Right renal cortex interstitium (tissue), 3 donors: ENCODE measurements at regions not wholly inside any gene's neighbourhood (a gene's known extent, or its start where the extent isn't known, plus 50 kb on each side); places are given as distances from the start of the nearest gene placed in this dataset.
A peak's percentile ranks its signal among the peaks of the same experiment; 100 is the strongest.
"Not testable (repeated sequence)": the region's sequence is repeated elsewhere in the genome, so short reads cannot be mapped to it uniquely, and the experiment has no call there.

ENCODE experiments used
- DNase-seq, 3 donors: peaks; one replicate each; pipeline ENCODE4 v3.0.0-alpha.2; 2013; ENCODE audit warnings: low read depth in 3 of 3, low spot score in 2 of 3

DNA sequence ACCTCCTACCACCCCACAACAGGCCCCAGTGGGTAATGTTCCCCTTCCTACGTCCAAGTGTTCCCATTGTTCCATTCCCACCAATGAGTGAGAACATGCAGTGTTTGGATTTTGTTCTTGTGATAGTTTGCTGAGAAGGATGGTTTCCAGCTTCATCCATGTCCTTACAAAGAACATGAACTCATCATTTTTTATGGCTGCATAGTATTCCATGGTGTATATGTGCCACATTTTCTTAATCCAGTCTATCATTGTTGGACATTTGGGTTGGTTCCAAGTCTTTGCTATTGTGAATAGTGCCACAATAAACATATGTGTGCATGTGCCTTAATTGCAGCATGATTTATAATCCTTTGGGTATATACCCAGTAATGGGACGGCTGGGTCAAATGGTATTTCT is 81.6 kb downstream of the P2RY10 start:
- DNase-seq, result not testable (repeated sequence)

GRCh38 chrX:79035421-79035820 is 90.2 kb downstream of the P2RY10 start:
- peak in 2 of 3 donors; percentile 0 to 1 for DNase-seq

DNA sequence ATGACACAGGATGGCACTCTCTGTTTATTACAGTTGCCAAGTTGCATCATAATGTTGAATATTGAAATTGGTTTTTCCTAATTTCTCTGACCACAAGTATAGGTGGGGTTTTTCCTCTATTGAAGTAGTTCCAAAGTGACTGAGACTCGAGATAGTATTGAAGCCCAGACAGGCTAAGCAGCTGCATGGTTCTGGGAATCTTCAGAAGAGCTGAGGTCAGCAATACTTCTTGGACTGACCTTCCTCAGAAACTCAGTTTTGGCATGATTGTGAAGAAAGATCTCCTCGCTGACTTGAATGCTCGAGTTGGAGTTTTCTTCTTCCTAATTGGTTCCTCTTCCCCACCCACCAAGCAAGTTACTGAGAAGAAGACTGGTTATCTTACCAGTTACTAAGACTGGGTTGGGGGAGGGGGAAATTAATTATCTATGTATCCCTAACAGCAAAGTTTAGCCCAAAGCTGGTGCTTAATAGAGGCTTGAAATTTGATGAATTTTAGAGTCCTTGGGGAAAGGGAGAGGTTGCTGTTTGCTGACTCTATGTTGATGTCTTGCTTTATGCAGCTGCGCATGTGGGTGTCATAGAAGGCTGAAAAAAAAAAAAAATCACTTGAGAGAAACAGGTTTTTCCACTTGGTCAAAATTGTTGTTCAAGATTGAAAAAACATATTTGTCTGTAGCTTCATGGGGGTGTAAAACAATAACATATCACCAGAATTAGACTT is 91.1 kb downstream of the P2RY10 start:
- DNase-seq, result no peak

GRCh38 chrX:79065696-79066095 is 78.8 kb upstream of the GPR174 start:
- no peak for DNase-seq

DNA sequence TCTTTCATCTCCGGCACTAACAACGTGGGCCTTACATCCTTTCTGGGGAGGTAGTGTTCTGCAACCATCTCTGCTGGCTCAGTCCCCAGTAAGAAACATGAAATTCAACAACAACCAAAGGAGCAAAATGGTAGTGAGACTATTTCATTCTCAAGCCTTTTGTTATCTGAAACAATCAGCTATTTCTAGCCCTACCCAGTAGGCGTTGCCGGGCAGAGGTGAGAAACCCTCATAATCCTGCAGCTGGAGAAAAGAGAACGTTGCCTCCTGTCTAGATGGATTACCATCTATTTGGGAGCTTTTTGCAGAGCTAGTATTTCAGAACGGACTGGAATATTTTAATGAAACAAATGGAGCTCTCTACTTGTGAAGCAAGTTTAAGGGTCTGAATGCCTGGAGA is 66.4 kb upstream of the GPR174 start:
- no peak for DNase-seq

DNA sequence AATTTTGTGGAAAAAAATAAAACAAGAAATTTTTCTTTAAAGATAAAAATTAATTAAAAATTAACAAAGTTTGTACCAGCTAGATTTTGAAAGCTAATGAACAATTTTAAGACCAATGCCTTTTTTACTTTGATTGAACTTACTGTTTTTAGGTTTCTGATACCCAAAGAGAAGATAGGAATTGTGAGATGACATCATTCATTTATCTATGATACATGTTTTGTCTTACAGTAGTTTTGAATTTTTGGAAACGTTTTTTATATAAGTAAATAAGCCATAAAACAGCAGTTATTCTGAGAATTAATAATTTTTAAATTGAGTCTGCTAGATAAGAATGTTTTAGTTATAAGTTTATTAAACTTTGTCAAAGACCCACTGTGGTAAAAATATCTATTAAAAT is 65.0 kb upstream of the GPR174 start:
- no peak for DNase-seq

GRCh38 chrX:79080141-79080540 is 64.3 kb upstream of the GPR174 start:
- no peak for DNase-seq

DNA sequence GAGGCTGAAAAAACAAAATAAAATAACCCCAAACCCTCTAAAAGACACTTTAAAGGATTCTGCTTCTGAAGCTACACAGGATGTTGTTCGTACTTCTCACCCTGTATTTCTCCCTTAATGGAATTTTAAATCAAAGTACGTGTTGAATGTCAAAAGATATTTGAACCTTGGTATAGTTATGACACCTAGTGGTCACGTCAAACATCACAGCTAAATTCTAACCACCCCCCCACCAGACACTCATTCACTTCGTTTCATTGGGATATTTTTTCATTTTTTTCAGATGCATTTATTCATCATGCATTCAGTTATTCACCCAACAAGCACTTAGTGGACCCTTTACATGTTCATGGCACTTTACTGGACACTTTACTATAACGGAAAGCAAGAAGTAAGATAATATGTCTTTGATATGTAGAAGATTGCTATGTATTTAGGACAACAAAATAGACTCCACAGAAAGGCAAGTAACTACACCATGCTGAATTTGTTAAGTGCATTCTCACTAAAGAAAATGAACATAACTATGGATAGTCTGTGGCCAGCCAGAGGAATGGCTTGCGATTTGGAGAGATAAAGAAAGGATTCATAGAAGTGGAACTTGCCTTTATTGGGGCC is 62.5 kb upstream of the GPR174 start:
- peak in 2 of 3 donors; percentile 6 to 27 for DNase-seq

DNA sequence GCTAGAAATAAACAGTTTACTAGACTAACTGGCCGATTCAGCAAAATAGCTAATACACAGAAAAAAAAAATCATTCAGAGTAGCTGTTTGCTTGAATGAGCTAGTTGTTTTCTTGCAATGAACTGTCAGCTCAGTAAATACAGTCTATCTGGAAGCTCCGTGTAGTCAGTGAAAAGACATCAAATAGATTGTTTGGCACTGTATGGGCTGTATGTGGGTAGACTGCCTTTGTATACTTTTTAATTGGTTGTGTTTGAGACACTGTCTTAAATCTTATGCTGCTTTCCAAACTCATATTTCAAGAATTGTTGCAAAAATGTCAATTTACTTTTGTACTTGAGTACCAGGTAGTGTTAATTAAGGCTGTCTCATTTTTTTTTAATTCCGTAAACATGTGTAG is 61.6 kb upstream of the GPR174 start:
- DNase-seq, result no peak

GRCh38 chrX:79084923-79085322 is 59.6 kb upstream of the GPR174 start:
- DNase-seq, result no peak

GRCh38 chrX:79089896-79090584 is 54.4 kb upstream of the GPR174 start:
- DNase-seq, result no peak

DNA sequence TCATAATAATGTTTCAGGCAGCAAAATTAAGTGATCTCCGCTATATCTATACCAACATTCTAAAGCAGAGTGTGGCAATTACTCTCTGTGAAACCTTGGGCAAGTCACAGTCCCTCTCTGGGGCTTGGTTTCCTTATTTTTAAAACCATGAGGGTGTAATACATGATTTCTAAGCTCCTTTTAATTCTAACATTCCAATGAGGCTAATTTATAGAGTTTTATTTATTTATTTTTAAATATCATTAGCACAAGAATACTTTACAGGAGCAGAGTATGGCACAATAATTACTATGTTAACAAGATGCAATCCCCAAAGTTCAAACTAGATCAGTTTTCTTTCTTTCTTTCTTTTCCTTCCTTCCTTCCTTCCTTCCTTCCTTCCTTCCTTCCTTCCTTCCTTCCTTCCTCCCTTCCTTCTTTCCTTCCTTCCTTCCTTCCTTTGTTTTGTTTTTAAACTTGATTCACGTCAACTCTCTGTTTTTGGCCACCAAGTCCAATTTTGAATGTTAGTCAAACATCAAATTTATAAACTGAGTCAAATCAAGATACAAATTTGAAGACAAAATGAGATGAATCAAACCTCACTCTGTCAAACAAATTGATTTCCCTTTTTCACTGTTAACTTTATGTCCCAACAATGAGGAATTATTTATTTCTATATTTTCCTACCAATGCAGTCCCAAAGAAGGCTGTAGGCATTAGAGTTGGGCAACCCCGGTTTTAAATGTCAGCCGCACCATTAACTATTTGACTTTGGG is 50.2 kb upstream of the GPR174 start:
- no peak for DNase-seq
